GM21360 (cell line): ENCODE measurements at regions not wholly inside any gene's neighbourhood (a gene's known extent, or its start where the extent isn't known, plus 50 kb on each side); places are given as distances from the start of the nearest gene placed in this dataset.

Experiments
- ATAC-seq: cut with Tn5 transposase; IDR thresholded peaks from one replicate; pipeline ENCODE4 v1.9.1; 2021; ENCODE audit warnings: mild to moderate bottlenecking, moderate library complexity; ENCODE audit not compliant: unreplicated experiment

GRCh38 chr2:45301307-45302277 lies 292.3 kb upstream of the SIX2 start:
- no peak for ATAC-seq

- no peak for ATAC-seq
Observed at GRCh38 chr2:45300026-45300750, 290.9 kb upstream of the SIX2 start.

GRCh38 chr2:45299361-45299760 lies 290.1 kb upstream of the SIX2 start:
- ATAC-seq: no peak

- no peak for ATAC-seq
Observed at GRCh38 chr2:45293182-45293581, 283.9 kb upstream of the SIX2 start.

GRCh38 chr2:45291296-45291701 lies 282.0 kb upstream of the SIX2 start:
- no peak for ATAC-seq

GRCh38 chr2:45289997-45290709 lies 280.9 kb upstream of the SIX2 start:
- ATAC-seq: peak; percentile 74

- no peak for ATAC-seq
Observed at GRCh38 chr2:45288532-45289417, 279.5 kb upstream of the SIX2 start.

GRCh38 chr2:45287045-45287444 lies 277.8 kb upstream of the SIX2 start:
- ATAC-seq: no peak

GRCh38 chr2:45285771-45286390 lies 276.6 kb upstream of the SIX2 start:
- no peak for ATAC-seq

GRCh38 chr2:45285311-45285710 lies 276.1 kb upstream of the SIX2 start:
- no peak for ATAC-seq

- ATAC-seq: no peak
Observed at GRCh38 chr2:45284621-45284995, 275.4 kb upstream of the SIX2 start.

- ATAC-seq: no peak
Observed at GRCh38 chr2:45283764-45284620, 274.7 kb upstream of the SIX2 start.

GRCh38 chr2:45282646-45283045 lies 273.4 kb upstream of the SIX2 start:
- no peak for ATAC-seq

GRCh38 chr2:45281311-45281710 lies 272.1 kb upstream of the SIX2 start:
- no peak for ATAC-seq

- ATAC-seq: no peak
Observed at GRCh38 chr2:45280794-45281193, 271.5 kb upstream of the SIX2 start.

- ATAC-seq: no peak
Observed at GRCh38 chr2:45279356-45279755, 270.1 kb upstream of the SIX2 start.

GRCh38 chr2:45278365-45279078 lies 269.3 kb upstream of the SIX2 start:
- ATAC-seq: no peak

GRCh38 chr2:45276914-45277313 lies 267.7 kb upstream of the SIX2 start:
- no peak for ATAC-seq
